ENCODE measurements at regions not wholly inside any gene's neighbourhood (a gene's known extent, or its start where the extent isn't known, plus 50 kb on each side); places are given as distances from the start of the nearest gene placed in this dataset.

GRCh38 chr9:29209748-29210291, 1636.5 kb upstream of the C9orf72 start:
- DNase-seq, result no peak
- Mint-ChIP-seq H3K9me3 (peaks cover 0 to 2% of the 10 kb centered on the region in 2 donors), H3K4me3 (peak overlapping the region; percentile 68), H3K27ac (peak overlapping the region in 1 of 2 donors; percentile 43), H3K4me1 (peaks cover 16 to 28% of the 10 kb centered on the region in 2 donors), H3K27me3 (ENCODE audit: low read depth in 2 of 2) (peaks cover 6 to 16% of the 10 kb centered on the region in 2 donors), H3K36me3 (peaks cover 5% of the 10 kb centered on the region)
- no peak for TF ChIP-seq CTCF (IDR thresholded peaks at IDR 0.05)
- H3K27me3 ChIP-seq (ENCODE audit: control insufficient read depth, insufficient read depth, low read length), result peaks cover 9% of the 10 kb centered on the region
- H3K4me1 ChIP-seq (ENCODE audit: control insufficient read depth, insufficient read depth, low read length), result peaks cover 25% of the 10 kb centered on the region
- WGBS (ENCODE audit: insufficient coverage), result 42% methylated on average over 1 of the region's 2 CpGs
- no peak overlapping the region for H3K27ac ChIP-seq (ENCODE audit: low read length)
- no peak overlapping the region for H3K4me3 ChIP-seq (ENCODE audit: low read length)
- no peak for ATAC-seq
- H3K9me3 ChIP-seq (ENCODE audit: control insufficient read depth, insufficient read depth, low read length), result no peaks in the 10 kb centered on the region
- no peaks in the 10 kb centered on the region for H3K36me3 ChIP-seq (ENCODE audit: control insufficient read depth, insufficient read depth, low read length)
- intact Hi-C loops (cut with micrococcal nuclease), result loop anchor here (5.0 to 10.0 kb wide), 3 partner anchors 227 to 435 kb away; no protein-coding TSS in a partner anchor

GRCh38 chr9:29211003-29211579, 1637.8 kb upstream of the C9orf72 start:
- H3K36me3 Mint-ChIP-seq, result peaks cover 5% of the 10 kb centered on the region
- H3K27ac ChIP-seq (ENCODE audit: low read length), result no peak overlapping the region
- H3K27ac Mint-ChIP-seq, result peak overlapping the region; percentile 39 to 90
- no peak for TF ChIP-seq CTCF (IDR thresholded peaks at IDR 0.05)
- peaks cover 9% of the 10 kb centered on the region for H3K27me3 ChIP-seq (ENCODE audit: control insufficient read depth, insufficient read depth, low read length)
- H3K4me3 Mint-ChIP-seq, result peak overlapping the region; percentile 89
- 64% methylated on average over 6 of the region's 6 CpGs for WGBS (ENCODE audit: insufficient coverage)
- ATAC-seq (no peak), DNase-seq (no peak)
- no peaks in the 10 kb centered on the region for H3K36me3 ChIP-seq (ENCODE audit: control insufficient read depth, insufficient read depth, low read length)
- H3K4me3 ChIP-seq (ENCODE audit: low read length), result peak overlapping the region; percentile 48
- H3K9me3 ChIP-seq (ENCODE audit: control insufficient read depth, insufficient read depth, low read length), result no peaks in the 10 kb centered on the region
- peaks cover 28% of the 10 kb centered on the region for H3K4me1 ChIP-seq (ENCODE audit: control insufficient read depth, insufficient read depth, low read length)
- H3K27me3 Mint-ChIP-seq (ENCODE audit: low read depth in 2 of 2), result peaks cover 6 to 20% of the 10 kb centered on the region in 2 donors
- H3K4me1 Mint-ChIP-seq, result peaks cover 16 to 38% of the 10 kb centered on the region in 2 donors
- H3K9me3 Mint-ChIP-seq, result peaks cover 0 to 2% of the 10 kb centered on the region in 2 donors
- intact Hi-C loops (cut with micrococcal nuclease), result loop anchor here (5.0 to 10.0 kb wide), 2 partner anchors 226 to 436 kb away; no protein-coding TSS in a partner anchor

GRCh38 chr9:29211580-29212396, 1638.5 kb upstream of the C9orf72 start:
- H3K4me3 ChIP-seq (ENCODE audit: low read length), result peak overlapping the region; percentile 48
- TF ChIP-seq CTCF (IDR thresholded peaks at IDR 0.05), result peak; percentile 73

More at GRCh38 chr9:29211580-29212396, 1638.5 kb upstream of the C9orf72 start:
- Mint-ChIP-seq H3K27me3 (ENCODE audit: low read depth in 2 of 2) (peaks cover 6 to 20% of the 10 kb centered on the region in 2 donors), H3K9me3 (peaks cover 0 to 2% of the 10 kb centered on the region in 2 donors), H3K36me3 (peaks cover 5% of the 10 kb centered on the region), H3K4me1 (peaks cover 16 to 44% of the 10 kb centered on the region in 2 donors), H3K4me3 (peak overlapping the region; percentile 89), H3K27ac (peak overlapping the region; percentile 39 to 90)
- ATAC-seq, result peak; percentile 90 to 92 (median 90)
- no peaks in the 10 kb centered on the region for H3K9me3 ChIP-seq (ENCODE audit: control insufficient read depth, insufficient read depth, low read length)
- H3K4me1 ChIP-seq (ENCODE audit: control insufficient read depth, insufficient read depth, low read length), result peaks cover 28% of the 10 kb centered on the region
- DNase-seq, result peak; percentile 38 to 72
- WGBS (ENCODE audit: insufficient coverage), result 3% methylated on average over 49 of the region's 51 CpGs
- no peak overlapping the region for H3K27ac ChIP-seq (ENCODE audit: low read length)
- peaks cover 9% of the 10 kb centered on the region for H3K27me3 ChIP-seq (ENCODE audit: control insufficient read depth, insufficient read depth, low read length)
- no peaks in the 10 kb centered on the region for H3K36me3 ChIP-seq (ENCODE audit: control insufficient read depth, insufficient read depth, low read length)
- intact Hi-C loops (cut with micrococcal nuclease), result loop anchor here (1.0 to 10.0 kb wide), 4 partner anchors 111 to 481 kb away; no protein-coding TSS in a partner anchor
